ENCODE measurements at regions not wholly inside any gene's neighbourhood (a gene's known extent, or its start where the extent isn't known, plus 50 kb on each side); places are given as distances from the start of the nearest gene placed in this dataset.

DNA sequence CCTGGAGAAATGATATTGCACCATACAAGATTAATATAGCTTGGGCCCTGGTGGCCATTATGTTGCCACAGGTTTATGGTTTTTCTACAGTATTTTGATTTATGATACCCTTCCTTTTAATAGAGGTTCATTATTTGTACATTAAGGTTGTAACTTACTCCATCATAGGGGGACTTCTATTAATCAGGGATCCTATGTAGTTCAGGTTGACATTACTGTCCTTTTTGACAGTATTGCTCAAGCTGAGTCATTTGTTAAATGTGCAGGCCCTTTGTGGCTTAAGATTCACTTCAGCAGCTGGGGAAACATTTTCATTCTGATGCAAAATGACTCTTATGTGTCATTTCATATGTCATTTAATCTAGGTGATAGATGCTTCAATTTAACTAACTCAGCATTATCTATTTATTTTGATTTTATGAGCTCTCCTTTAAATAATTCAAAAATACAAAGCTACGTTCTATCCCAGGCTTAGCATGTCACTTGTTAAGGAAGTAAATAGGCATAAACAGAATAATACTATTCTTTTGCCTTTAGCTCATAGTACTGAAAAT, 686.9 kb upstream of the NCAM2 start:
- Histone ChIP-seq H4K20me1 (replicated peaks; ENCODE audit: control insufficient read depth, extremely low read depth, insufficient read depth, low read length) (no peaks in the 10 kb centered on the region), H3K4me3 (replicated peaks in 1 of 3; ENCODE audit: insufficient read depth in 1 of 3, low read depth in 1 of 3, low read length in 3 of 3) (no peak overlapping the region), H3K36me3 (ENCODE audit: control insufficient read depth in 2 of 2, extremely low read depth in 1 of 2, insufficient read depth in 2 of 2, low read length in 2 of 2) (no peaks in the 10 kb centered on the region), H3K79me2 (ENCODE audit: control insufficient read depth, insufficient read depth, low read length) (no peaks in the 10 kb centered on the region), H3K9me3 (replicated peaks; ENCODE audit: control insufficient read depth, insufficient read depth, low read length) (peaks cover 2% of the 10 kb centered on the region), H3K27ac (ENCODE audit: insufficient read depth, low read depth, low read length) (no peak overlapping the region), H3K4me2 (ENCODE audit: insufficient read depth, low read length) (no peak overlapping the region), H3K4me1 (ENCODE audit: control insufficient read depth, extremely low read depth, insufficient read depth, low read length) (no peaks in the 10 kb centered on the region), H3K9me1 (replicated peaks; ENCODE audit: control insufficient read depth, extremely low read depth, insufficient read depth, low read length) (no peaks in the 10 kb centered on the region), H2AFZ (ENCODE audit: low read depth, low read length) (no peak overlapping the region), H3K27me3 (ENCODE audit: control insufficient read depth in 2 of 2, insufficient read depth in 2 of 2, low read length in 2 of 2) (no peaks in the 10 kb centered on the region), H3K9ac (replicated peaks; ENCODE audit: extremely low read depth, insufficient read depth, low read length) (no peak overlapping the region)
- intact Hi-C loops (cut with micrococcal nuclease) (no loop called here), dilution Hi-C loops (cut with MboI; ENCODE audit: extremely low pct_ligation_motif_present, low sequenced_read_pairs) (no loop called here)
- BruUV-seq (replicated peaks): no TSS peak
- POLR2A ChIA-PET: no interaction called here
- no peak for DNase-seq (ENCODE audit: low read depth, low spot score)
- TF ChIP-seq MYC (IDR thresholded peaks at IDR 0.05; ENCODE audit: low read depth, low read length) (no peak), GATA2 (IDR thresholded peaks at IDR 0.05; ENCODE audit: insufficient read depth, insufficient read length, low read depth, low read length) (no peak), POLR2A (IDR thresholded peaks at IDR 0.05; ENCODE audit: low read depth, low read length) (no peak), POLR2AphosphoS5 (IDR thresholded peaks at IDR 0.05; ENCODE audit: insufficient read depth, low read depth, low read length) (no peak), EZH2 (IDR thresholded peaks at IDR 0.05; ENCODE audit: borderline replicate concordance, low read depth, low read length, severe bottlenecking) (no peak), FOS (IDR thresholded peaks at IDR 0.05; ENCODE audit: borderline replicate concordance, insufficient read depth, low read length) (no peak), JUN (IDR thresholded peaks at IDR 0.05; ENCODE audit: borderline replicate concordance, insufficient read depth, insufficient read length, low read depth) (no peak)
- TF ChIP-seq, protein P1, sequence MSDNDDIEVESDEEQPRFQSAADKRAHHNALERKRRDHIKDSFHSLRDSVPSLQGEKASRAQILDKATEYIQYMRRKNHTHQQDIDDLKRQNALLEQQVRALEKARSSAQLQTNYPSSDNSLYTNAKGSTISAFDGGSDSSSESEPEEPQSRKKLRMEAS (IDR thresholded peaks at IDR 0.05; ENCODE audit: insufficient read depth, insufficient read length): no peak
- TF ChIP-seq, protein P2, sequence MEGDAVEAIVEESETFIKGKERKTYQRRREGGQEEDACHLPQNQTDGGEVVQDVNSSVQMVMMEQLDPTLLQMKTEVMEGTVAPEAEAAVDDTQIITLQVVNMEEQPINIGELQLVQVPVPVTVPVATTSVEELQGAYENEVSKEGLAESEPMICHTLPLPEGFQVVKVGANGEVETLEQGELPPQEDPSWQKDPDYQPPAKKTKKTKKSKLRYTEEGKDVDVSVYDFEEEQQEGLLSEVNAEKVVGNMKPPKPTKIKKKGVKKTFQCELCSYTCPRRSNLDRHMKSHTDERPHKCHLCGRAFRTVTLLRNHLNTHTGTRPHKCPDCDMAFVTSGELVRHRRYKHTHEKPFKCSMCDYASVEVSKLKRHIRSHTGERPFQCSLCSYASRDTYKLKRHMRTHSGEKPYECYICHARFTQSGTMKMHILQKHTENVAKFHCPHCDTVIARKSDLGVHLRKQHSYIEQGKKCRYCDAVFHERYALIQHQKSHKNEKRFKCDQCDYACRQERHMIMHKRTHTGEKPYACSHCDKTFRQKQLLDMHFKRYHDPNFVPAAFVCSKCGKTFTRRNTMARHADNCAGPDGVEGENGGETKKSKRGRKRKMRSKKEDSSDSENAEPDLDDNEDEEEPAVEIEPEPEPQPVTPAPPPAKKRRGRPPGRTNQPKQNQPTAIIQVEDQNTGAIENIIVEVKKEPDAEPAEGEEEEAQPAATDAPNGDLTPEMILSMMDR (IDR thresholded peaks at IDR 0.05; ENCODE audit: extremely low read depth in 1 of 2, insufficient read depth in 1 of 2, low read depth in 1 of 2, low read length in 2 of 2): no peak
- CTCF ChIA-PET: no interaction called here
- no peak for FAIRE-seq

Data from endothelial cell of umbilical vein (primary cell).